PC-3 (cell line): ENCODE measurements at regions not wholly inside any gene's neighbourhood (a gene's known extent, or its start where the extent isn't known, plus 50 kb on each side); places are given as distances from the start of the nearest gene placed in this dataset.

Source experiments
- EZH2phosphoT487 ChIP-seq: fragments of 300-600 bp; sonication (generic); IDR thresholded peaks from 2 replicates; pipeline ENCODE4 v1.6.1; 2018; ENCODE audit warnings: mild to moderate bottlenecking, antibody characterized with exemption, low read length, borderline replicate concordance
- TF ChIP-seq, protein P1 (sequence below): fragments of 300-600 bp; sonication (generic); conservative IDR thresholded peaks from 2 replicates; pipeline ENCODE4 v1.5.1; 2017; ENCODE audit warnings: antibody characterized with exemption, low read depth, mild to moderate bottlenecking, low read length

DNA sequence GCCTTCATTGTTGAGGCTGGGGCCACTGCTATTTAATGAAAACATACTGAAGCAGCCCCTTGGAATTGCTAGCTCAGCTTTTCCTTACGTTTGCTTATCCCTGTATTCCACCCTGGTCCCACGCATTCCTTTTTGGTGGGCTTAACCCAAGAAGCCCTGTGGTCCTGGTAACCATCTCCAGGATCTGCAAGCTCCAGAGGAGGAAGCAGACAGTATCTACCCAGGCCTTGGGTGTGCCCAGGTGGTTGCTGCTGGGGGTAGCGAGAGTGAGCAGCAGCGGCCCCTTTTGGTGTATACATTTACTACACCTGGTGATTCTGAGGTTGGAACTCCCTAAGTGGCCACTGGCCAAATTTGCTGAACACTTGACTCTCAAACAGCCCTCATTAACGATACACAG is 97.7 kb downstream of the CBLN1 start:
- TF ChIP-seq, protein P1, sequence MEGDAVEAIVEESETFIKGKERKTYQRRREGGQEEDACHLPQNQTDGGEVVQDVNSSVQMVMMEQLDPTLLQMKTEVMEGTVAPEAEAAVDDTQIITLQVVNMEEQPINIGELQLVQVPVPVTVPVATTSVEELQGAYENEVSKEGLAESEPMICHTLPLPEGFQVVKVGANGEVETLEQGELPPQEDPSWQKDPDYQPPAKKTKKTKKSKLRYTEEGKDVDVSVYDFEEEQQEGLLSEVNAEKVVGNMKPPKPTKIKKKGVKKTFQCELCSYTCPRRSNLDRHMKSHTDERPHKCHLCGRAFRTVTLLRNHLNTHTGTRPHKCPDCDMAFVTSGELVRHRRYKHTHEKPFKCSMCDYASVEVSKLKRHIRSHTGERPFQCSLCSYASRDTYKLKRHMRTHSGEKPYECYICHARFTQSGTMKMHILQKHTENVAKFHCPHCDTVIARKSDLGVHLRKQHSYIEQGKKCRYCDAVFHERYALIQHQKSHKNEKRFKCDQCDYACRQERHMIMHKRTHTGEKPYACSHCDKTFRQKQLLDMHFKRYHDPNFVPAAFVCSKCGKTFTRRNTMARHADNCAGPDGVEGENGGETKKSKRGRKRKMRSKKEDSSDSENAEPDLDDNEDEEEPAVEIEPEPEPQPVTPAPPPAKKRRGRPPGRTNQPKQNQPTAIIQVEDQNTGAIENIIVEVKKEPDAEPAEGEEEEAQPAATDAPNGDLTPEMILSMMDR, result peak; percentile 66
- TF ChIP-seq EZH2phosphoT487, result no peak
